Ishikawa (cell line): ENCODE measurements at regions not wholly inside any gene's neighbourhood (a gene's known extent, or its start where the extent isn't known, plus 50 kb on each side); places are given as distances from the start of the nearest gene placed in this dataset.

Source experiments
- CEBPB ChIP-seq: IDR thresholded peaks from 2 replicates; pipeline ENCODE4 v1.6.1; 2012
- CREB1 ChIP-seq: IDR thresholded peaks from 2 replicates; pipeline ENCODE4 v1.6.1; 2012; ENCODE audit warnings: low read depth
- EGR1 ChIP-seq: IDR thresholded peaks from 2 replicates; pipeline ENCODE4 v1.6.1; 2012
- EP300 ChIP-seq: IDR thresholded peaks from 2 replicates; pipeline ENCODE4 v1.6.1; 2012; ENCODE audit warnings: borderline replicate concordance
- FOXM1 ChIP-seq: IDR thresholded peaks from 2 replicates; pipeline ENCODE4 v1.6.1; 2012; ENCODE audit warnings: low read depth, borderline replicate concordance
- MAX ChIP-seq: IDR thresholded peaks from 2 replicates; pipeline ENCODE4 v1.6.1; 2012
- NFIC ChIP-seq: IDR thresholded peaks from 2 replicates; pipeline ENCODE4 v1.6.1; 2012
- RAD21 ChIP-seq: IDR thresholded peaks from 2 replicates; pipeline ENCODE4 v1.6.1; 2012; ENCODE audit warnings: low read depth
- TAF1 ChIP-seq: IDR thresholded peaks from 2 replicates; pipeline ENCODE4 v1.6.1; 2012; ENCODE audit warnings: low read depth, mild to moderate bottlenecking
- TCF12 ChIP-seq: IDR thresholded peaks from 2 replicates; pipeline ENCODE4 v1.6.1; 2012; ENCODE audit warnings: low read depth
- TEAD4 ChIP-seq: IDR thresholded peaks from 2 replicates; pipeline ENCODE4 v1.6.1; 2012
- YY1 ChIP-seq: IDR thresholded peaks from 2 replicates; pipeline ENCODE4 v1.6.1; 2012; ENCODE audit warnings: low read depth
- ZBTB7A ChIP-seq: IDR thresholded peaks from 2 replicates; pipeline ENCODE4 v1.6.1; 2012; ENCODE audit warnings: low read depth
- TF ChIP-seq, protein P1 (sequence below): IDR thresholded peaks from 2 replicates; pipeline ENCODE4 v1.6.1; 2012
- TF ChIP-seq, protein P2 (sequence below): IDR thresholded peaks from 2 replicates; pipeline ENCODE4 v1.6.1; 2012; ENCODE audit warnings: low read depth, mild to moderate bottlenecking

DNA sequence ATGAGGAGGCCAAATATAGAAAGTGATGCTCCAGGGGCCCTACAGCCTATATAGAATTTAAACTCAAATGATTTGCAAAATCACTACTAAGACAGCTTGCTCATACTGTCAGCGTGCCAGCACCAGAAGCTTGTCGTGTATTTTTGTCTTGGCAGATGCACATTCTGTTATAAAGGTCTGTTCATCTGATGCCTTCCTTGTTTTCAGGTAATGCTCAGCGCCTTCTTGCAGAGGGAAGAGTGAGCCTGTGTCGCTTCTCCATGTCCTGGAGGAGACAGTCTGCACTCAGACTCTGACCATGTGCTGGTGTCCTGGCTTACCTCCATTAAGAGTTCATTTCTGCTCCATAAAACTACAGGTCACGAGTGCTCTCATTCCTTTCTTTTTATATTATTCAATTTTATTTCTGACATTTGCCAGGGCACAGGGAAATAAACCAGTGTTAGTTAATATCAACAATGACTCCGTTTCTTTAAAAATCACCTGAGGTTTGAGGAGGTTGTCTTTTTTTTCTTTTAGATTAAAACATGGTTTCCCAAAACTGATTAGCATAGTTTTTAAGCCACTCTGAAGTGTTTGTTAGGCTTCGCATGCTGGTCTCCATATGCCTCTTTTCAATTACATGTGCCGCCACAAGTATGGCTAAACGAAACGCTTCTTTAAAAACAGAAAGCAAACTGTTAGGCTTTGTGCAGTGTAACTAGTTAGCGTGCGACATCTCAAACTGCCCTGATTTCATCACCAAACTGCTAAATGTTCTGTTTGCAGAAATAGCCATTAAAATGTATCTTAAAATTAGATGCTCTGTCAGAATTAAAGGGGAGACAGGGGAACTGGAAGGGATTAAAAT lies 215.2 kb upstream of the GK2 start:
- TF ChIP-seq NFIC (no peak), EGR1 (no peak), MAX (no peak), CREB1 (no peak), FOXM1 (no peak), TEAD4 (no peak)
- TF ChIP-seq, protein P1, sequence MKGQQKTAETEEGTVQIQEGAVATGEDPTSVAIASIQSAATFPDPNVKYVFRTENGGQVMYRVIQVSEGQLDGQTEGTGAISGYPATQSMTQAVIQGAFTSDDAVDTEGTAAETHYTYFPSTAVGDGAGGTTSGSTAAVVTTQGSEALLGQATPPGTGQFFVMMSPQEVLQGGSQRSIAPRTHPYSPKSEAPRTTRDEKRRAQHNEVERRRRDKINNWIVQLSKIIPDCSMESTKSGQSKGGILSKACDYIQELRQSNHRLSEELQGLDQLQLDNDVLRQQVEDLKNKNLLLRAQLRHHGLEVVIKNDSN: no peak

- TF ChIP-seq, protein P1: no peak
- TF ChIP-seq FOXM1: no peak
- TF ChIP-seq RAD21: no peak
- no peak for TF ChIP-seq MAX
- TF ChIP-seq TCF12: no peak
- no peak for TF ChIP-seq CREB1
- TF ChIP-seq, protein P2, sequence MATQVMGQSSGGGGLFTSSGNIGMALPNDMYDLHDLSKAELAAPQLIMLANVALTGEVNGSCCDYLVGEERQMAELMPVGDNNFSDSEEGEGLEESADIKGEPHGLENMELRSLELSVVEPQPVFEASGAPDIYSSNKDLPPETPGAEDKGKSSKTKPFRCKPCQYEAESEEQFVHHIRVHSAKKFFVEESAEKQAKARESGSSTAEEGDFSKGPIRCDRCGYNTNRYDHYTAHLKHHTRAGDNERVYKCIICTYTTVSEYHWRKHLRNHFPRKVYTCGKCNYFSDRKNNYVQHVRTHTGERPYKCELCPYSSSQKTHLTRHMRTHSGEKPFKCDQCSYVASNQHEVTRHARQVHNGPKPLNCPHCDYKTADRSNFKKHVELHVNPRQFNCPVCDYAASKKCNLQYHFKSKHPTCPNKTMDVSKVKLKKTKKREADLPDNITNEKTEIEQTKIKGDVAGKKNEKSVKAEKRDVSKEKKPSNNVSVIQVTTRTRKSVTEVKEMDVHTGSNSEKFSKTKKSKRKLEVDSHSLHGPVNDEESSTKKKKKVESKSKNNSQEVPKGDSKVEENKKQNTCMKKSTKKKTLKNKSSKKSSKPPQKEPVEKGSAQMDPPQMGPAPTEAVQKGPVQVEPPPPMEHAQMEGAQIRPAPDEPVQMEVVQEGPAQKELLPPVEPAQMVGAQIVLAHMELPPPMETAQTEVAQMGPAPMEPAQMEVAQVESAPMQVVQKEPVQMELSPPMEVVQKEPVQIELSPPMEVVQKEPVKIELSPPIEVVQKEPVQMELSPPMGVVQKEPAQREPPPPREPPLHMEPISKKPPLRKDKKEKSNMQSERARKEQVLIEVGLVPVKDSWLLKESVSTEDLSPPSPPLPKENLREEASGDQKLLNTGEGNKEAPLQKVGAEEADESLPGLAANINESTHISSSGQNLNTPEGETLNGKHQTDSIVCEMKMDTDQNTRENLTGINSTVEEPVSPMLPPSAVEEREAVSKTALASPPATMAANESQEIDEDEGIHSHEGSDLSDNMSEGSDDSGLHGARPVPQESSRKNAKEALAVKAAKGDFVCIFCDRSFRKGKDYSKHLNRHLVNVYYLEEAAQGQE: no peak
- TF ChIP-seq CEBPB: no peak
- TF ChIP-seq EP300: no peak
- TF ChIP-seq TEAD4: no peak
- TF ChIP-seq ZBTB7A: no peak
- no peak for TF ChIP-seq EGR1
- TF ChIP-seq TAF1: no peak
- TF ChIP-seq YY1: no peak
- no peak for TF ChIP-seq NFIC
These were observed 213.0 kb upstream of the GK2 start for GRCh38 chr4:79621061-79621460.

DNA sequence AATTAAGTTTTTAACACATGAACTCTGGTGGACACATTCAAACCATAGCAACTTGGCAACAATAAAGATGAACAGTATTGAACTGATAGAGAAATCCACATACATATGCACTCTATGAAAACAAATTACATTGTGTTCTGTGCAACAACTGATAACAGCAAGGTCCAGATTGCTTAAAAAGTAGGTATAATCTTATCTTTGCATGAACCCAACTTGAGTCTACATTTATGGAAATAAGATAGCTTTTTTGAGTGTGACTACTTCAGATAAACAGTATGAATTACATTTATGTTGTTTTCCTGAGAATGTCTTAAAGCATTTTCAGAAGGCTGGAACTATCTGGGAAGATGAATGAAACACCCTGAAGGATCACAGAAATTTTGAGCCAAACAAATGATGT lies 212.6 kb upstream of the GK2 start:
- no peak for TF ChIP-seq ZBTB7A
- no peak for TF ChIP-seq EGR1
- no peak for TF ChIP-seq RAD21
- no peak for TF ChIP-seq TAF1
- no peak for TF ChIP-seq CEBPB
- TF ChIP-seq YY1: no peak
- no peak for TF ChIP-seq EP300
- no peak for TF ChIP-seq NFIC
- TF ChIP-seq TCF12: no peak
- TF ChIP-seq, protein P2: no peak
- TF ChIP-seq FOXM1: no peak
- no peak for TF ChIP-seq MAX
- no peak for TF ChIP-seq TEAD4
- no peak for TF ChIP-seq CREB1
- TF ChIP-seq, protein P1: no peak

- TF ChIP-seq EP300 (no peak), YY1 (no peak), ZBTB7A (no peak), FOXM1 (no peak), CREB1 (no peak), TCF12 (no peak), EGR1 (no peak), TAF1 (no peak), MAX (no peak)
- TF ChIP-seq, protein P1: no peak
These were observed 205.4 kb upstream of the GK2 start for GRCh38 chr4:79613269-79613935.
